K562 (cell line): ENCODE measurements at regions not wholly inside any gene's neighbourhood (a gene's known extent, or its start where the extent isn't known, plus 50 kb on each side); places are given as distances from the start of the nearest gene placed in this dataset.

Source experiments
- ATAC-seq: fragments of 200-7000 bp; cut with Tn5 transposase; 3 replicates; pipeline ENCODE4 v1.9.1; 2020; ENCODE audit warnings: moderate library complexity
- BruUV-seq: library from RNA; stranded (reverse); fragments of 400-500 nt; replicated peaks from 2 replicates; lab custom pipeline; 2021; lab: Mats Ljungman, UMichigan
- CTCF ChIA-PET: fragments of 300-600 bp; formaldehyde crosslinking; extraction: SDS; loops from one replicate; lab custom pipeline; 2021; ENCODE audit warnings: low intra/inter-chr PET ratio; lab: Yijun Ruan, JAX
- POLR2A ChIA-PET: fragments of 300-600, 350-650 bp; sonication (Branson Sonifier 250); formaldehyde crosslinking; extraction: SDS; loops from one replicate; lab custom pipeline; 2021; ENCODE audit warnings: antibody characterized with exemption, inconsistent platforms; lab: Yijun Ruan, JAX
- DNase-seq, 4 experiments: peaks; one replicate each; pipeline versions ENCODE4 v3.0.0 to v3.0.0-alpha.2; 2011 to 2018; ENCODE audit warnings: low spot score in 3 of 4, mixed read lengths in 3 of 4; ENCODE audit errors: extremely low read depth in 1 of 4
- FAIRE-seq: peaks from 2 replicates; lab custom pipeline; 2011; peaks lifted over from hg19 to GRCh38; lab: Jason Lieb, UNC
- H2AFZ ChIP-seq: 2 replicates; pipeline ENCODE4 v1.6.0; 2011; ENCODE audit warnings: low read depth, low read length, control low read depth, inconsistent platforms
- H3K27ac ChIP-seq: fragments of 200-600 bp; 3 replicates; pipeline ENCODE4 v1.8.0; 2011; ENCODE audit warnings: low read depth, mild to moderate bottlenecking, control low read depth, inconsistent platforms, low read length, moderate library complexity, mixed read lengths; ENCODE audit errors: extremely low read depth
- H3K27me3 ChIP-seq, 2 experiments: fragments of 300-600 bp in 1 of 2; 2 replicates in 1 of 2; 3 replicates in 1 of 2; pipeline versions ENCODE4 v1.6.0 to v1.8.0; 2011; ENCODE audit warnings: inconsistent platforms in 2 of 2, low read length in 2 of 2, mild to moderate bottlenecking in 1 of 2, mixed read lengths in 1 of 2, moderate library complexity in 1 of 2; ENCODE audit not compliant: control insufficient read depth in 2 of 2, insufficient read depth in 2 of 2
- H3K36me3 ChIP-seq: fragments of 300-600 bp; 3 replicates; pipeline ENCODE4 v1.8.0; 2011; ENCODE audit warnings: mild to moderate bottlenecking, low read length, inconsistent platforms; ENCODE audit not compliant: control insufficient read depth, insufficient read depth
- H3K4me1 ChIP-seq, 2 experiments: fragments of 200-600 bp in 1 of 2; replicated peaks in 1 of 2; 2 replicates in 1 of 2; 3 replicates in 1 of 2; pipeline versions ENCODE4 v1.5.1 to v1.8.0; 2011; ENCODE audit warnings: inconsistent platforms in 2 of 2, low read length in 2 of 2, mild to moderate bottlenecking in 1 of 2, mixed read lengths in 1 of 2, moderate library complexity in 1 of 2; ENCODE audit not compliant: control insufficient read depth in 2 of 2, insufficient read depth in 2 of 2
- H3K4me2 ChIP-seq: 2 replicates; pipeline ENCODE4 v1.6.1; 2011; ENCODE audit warnings: low read length, control low read depth, inconsistent platforms, mixed read lengths; ENCODE audit not compliant: insufficient read depth
- H3K4me3 ChIP-seq: fragments of 200-600 bp; sonication (generic), shearing (Covaris generic); 2 replicates; pipeline ENCODE4 v1.5.1; 2016; ENCODE audit warnings: control low read depth, inconsistent platforms
- H3K79me2 ChIP-seq: fragments of 200-600 bp; 3 replicates; pipeline ENCODE4 v1.8.0; 2011; ENCODE audit warnings: low read length, inconsistent platforms; ENCODE audit not compliant: control insufficient read depth, insufficient read depth
- H3K9ac ChIP-seq, 2 experiments: 2 replicates each; pipeline versions ENCODE4 v1.6.0 to v1.6.1; 2011; ENCODE audit warnings: low read depth in 2 of 2, low read length in 2 of 2, control low read depth in 1 of 2, inconsistent platforms in 1 of 2, mild to moderate bottlenecking in 1 of 2, mixed read lengths in 1 of 2; ENCODE audit not compliant: insufficient read depth in 1 of 2
- H3K9me1 ChIP-seq: one replicate; pipeline ENCODE4 v1.6.0; 2011; ENCODE audit warnings: inconsistent platforms, mild to moderate bottlenecking, low read length, moderate library complexity; ENCODE audit not compliant: control insufficient read depth, insufficient read depth
- H3K9me3 ChIP-seq: replicated peaks from 2 replicates; pipeline ENCODE4 v1.5.1; 2011; ENCODE audit warnings: low read depth, low read length, inconsistent platforms; ENCODE audit not compliant: control insufficient read depth, insufficient read depth
- H4K20me1 ChIP-seq: replicated peaks from 2 replicates; pipeline ENCODE4 v1.6.1; 2011; ENCODE audit warnings: low read length, inconsistent platforms, mixed read lengths; ENCODE audit not compliant: control insufficient read depth, insufficient read depth
- CBX2 ChIP-seq: fragments of 200-600 bp; sonication (generic); IDR thresholded peaks from one replicate; pipeline ENCODE4 v1.6.1; 2012; ENCODE audit warnings: mild to moderate bottlenecking, low read length, inconsistent platforms; ENCODE audit not compliant: insufficient read depth, poor library complexity, severe bottlenecking
- HMG20B ChIP-seq: fragments of 250-450 bp; sonication (Bioruptor Pico); IDR thresholded peaks from 2 replicates; pipeline ENCODE4 v1.5.0; 2021; ENCODE audit warnings: mild to moderate bottlenecking
- MTF1 ChIP-seq: fragments of 250-450 bp; sonication (Bioruptor Pico); IDR thresholded peaks from 2 replicates; pipeline ENCODE4 v1.9.0; 2021; ENCODE audit warnings: moderate library complexity, mild to moderate bottlenecking, inconsistent platforms, borderline replicate concordance
- SRF ChIP-seq, 2 experiments: fragments of 250-450, 450-650 bp in 1 of 2; sonication (Bioruptor Pico) in 1 of 2; sonication (generic) in 1 of 2; formaldehyde crosslinking; IDR thresholded peaks; 2 replicates each; pipeline versions ENCODE4 v1.5.0 to v1.5.1; 2020 to 2022; ENCODE audit warnings: mild to moderate bottlenecking in 1 of 2, missing genetic modification reagents in 1 of 2
- ZBTB17 ChIP-seq: fragments of 450-650 bp; formaldehyde crosslinking; IDR thresholded peaks from 2 replicates; pipeline ENCODE4 v1.4.0; 2020; ENCODE audit warnings: mild to moderate bottlenecking
- ZEB2 ChIP-seq: fragments of 450-650 bp; IDR thresholded peaks from 2 replicates; pipeline ENCODE4 v1.6.1; 2016
- ZNF121 ChIP-seq: sonication (generic); formaldehyde crosslinking; conservative IDR thresholded peaks from 2 replicates; pipeline ENCODE4 v1.8.0; 2022; ENCODE audit warnings: missing genetic modification reagents
- ZNF23 ChIP-seq: fragments of 250-450 bp; sonication (Bioruptor Pico); IDR thresholded peaks from 2 replicates; pipeline ENCODE4 v1.4.0; 2020; ENCODE audit warnings: mild to moderate bottlenecking
- ZNF316 ChIP-seq: fragments of 450-650 bp; IDR thresholded peaks from 2 replicates; pipeline ENCODE4 v1.6.1; 2016
- ZNF764 ChIP-seq: fragments of 250-450 bp; sonication (Bioruptor Pico); IDR thresholded peaks from 2 replicates; pipeline ENCODE4 v1.4.0; 2020; ENCODE audit warnings: low read depth, mild to moderate bottlenecking, moderate library complexity
- ZSCAN29 ChIP-seq: fragments of 450-650 bp; IDR thresholded peaks from 2 replicates; pipeline ENCODE4 v1.6.1; 2017
- WGBS: fragments of 100-300 bp; shearing (Covaris generic); methylation state at CpG from one replicate; pipeline ENCODE4 v1.1.6; 2016; ENCODE audit warnings: low coverage, mixed read lengths; ENCODE audit not compliant: insufficient coverage; ENCODE audit errors: missing lambda C conversion rate; 5-methylcytosine and 5-hydroxymethylcytosine counted together
- in situ Hi-C: fragments of 300-500 bp; cut with MboI; formaldehyde crosslinking; loops from 4 replicates; pipeline ENCODE4 v1.15.0; 2018; ENCODE audit warnings: inconsistent platforms, mixed read lengths
- intact Hi-C: fragments of 100-400 bp; cut with micrococcal nuclease; formaldehyde crosslinking; loops from 2 replicates; pipeline ENCODE4 v1.14.2; 2022

DNA sequence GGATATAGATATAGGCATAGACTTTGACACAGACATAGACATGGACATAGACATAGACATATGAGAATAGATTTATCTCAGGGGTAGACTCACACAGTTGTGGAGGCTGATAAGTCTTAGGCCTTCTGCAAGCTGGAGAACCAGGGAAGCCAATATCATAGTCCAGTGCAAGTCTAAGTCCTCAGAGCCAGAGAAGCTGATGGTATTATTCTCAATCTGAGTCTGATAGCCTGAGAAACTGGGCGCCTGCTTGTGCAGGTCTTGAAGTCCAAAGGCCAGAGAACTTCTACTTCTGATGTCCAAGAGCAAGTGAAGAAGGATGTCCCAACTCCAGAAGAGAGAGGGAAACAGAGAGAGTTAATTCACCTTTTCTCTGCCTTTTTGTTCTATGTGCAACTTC lies 476.5 kb downstream of the SLC6A15 start:
- 0% methylated on average over 1 of the region's 1 CpG for WGBS

DNA sequence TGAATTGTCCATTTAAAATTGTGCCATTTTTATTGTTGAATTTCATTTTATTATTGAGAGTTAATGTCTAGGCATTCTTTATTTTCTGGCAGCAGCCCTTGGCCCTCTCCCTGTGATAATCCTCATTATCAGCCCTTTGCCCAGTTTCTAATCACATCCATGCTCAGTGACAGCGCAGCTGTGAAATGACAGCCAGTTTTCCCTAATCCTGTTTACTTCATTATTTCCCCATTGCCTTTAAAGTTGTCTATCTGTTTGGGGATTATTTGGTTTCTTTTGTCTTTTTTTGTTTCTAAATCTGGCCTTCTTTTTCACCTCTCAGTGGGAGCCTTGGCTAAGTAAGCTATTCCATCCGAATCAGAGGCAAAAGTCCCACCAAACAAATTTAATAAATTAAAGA lies 476.9 kb downstream of the SLC6A15 start:
- ChIA-PET POLR2A (no interaction called here), CTCF (no interaction called here)
- in situ Hi-C loops (no loop called here), intact Hi-C loops (no loop called here)
- no peak overlapping the region for H3K9ac ChIP-seq
- no peak overlapping the region for H3K4me3 ChIP-seq
- H3K27me3 ChIP-seq, result no peaks in the 10 kb centered on the region
- WGBS, result 10% methylated on average over 2 of the region's 2 CpGs
- FAIRE-seq (no peak), DNase-seq (no peak), ATAC-seq (no peak)
- H3K36me3 ChIP-seq, result no peaks in the 10 kb centered on the region
- no peak overlapping the region for H2AFZ ChIP-seq
- H3K4me2 ChIP-seq, result no peak overlapping the region
- no TSS peak for BruUV-seq
- H3K9me1 ChIP-seq, result no peaks in the 10 kb centered on the region
- H3K27ac ChIP-seq, result no peak overlapping the region
- TF ChIP-seq ZNF121 (CRISPR knock-in tag) (no peak), ZNF316 (no peak), ZBTB17 (CRISPR knock-in tag) (no peak), ZSCAN29 (no peak), HMG20B (no peak)
- no peaks in the 10 kb centered on the region for H4K20me1 ChIP-seq
- H3K79me2 ChIP-seq, result no peaks in the 10 kb centered on the region
- H3K9me3 ChIP-seq, result 0 out of 2 replicates have a peak, but pooled peaks cover 2% of the 10 kb centered on the region
- no peaks in the 10 kb centered on the region for H3K4me1 ChIP-seq

More for the DNA sequence above, 476.5 kb downstream of the SLC6A15 start:
- CTCF ChIA-PET, result no interaction called here
- H3K4me3 ChIP-seq, result no peak overlapping the region
- H3K9me1 ChIP-seq, result no peaks in the 10 kb centered on the region
- ATAC-seq (no peak), DNase-seq (no peak), FAIRE-seq (no peak)
- H3K9me3 ChIP-seq, result 0 out of 2 replicates have a peak, but pooled peaks cover 2% of the 10 kb centered on the region
- no peak overlapping the region for H2AFZ ChIP-seq
- H3K79me2 ChIP-seq, result no peaks in the 10 kb centered on the region
- POLR2A ChIA-PET, result no interaction called here
- H3K36me3 ChIP-seq, result no peaks in the 10 kb centered on the region
- H3K9ac ChIP-seq, result no peak overlapping the region
- H3K4me1 ChIP-seq, result no peaks in the 10 kb centered on the region
- TF ChIP-seq CBX2, result no peak
- TF ChIP-seq ZNF23, result no peak
- no peak for TF ChIP-seq MTF1 (CRISPR knock-in tag)
- TF ChIP-seq SRF (CRISPR knock-in tag; IDR thresholded peaks at IDR 0.05), result no peak
- TF ChIP-seq ZEB2, result no peak
- no peak for TF ChIP-seq ZNF764 (CRISPR knock-in tag)
- intact Hi-C loops, result no loop called here
- no peaks in the 10 kb centered on the region for H3K27me3 ChIP-seq
- in situ Hi-C loops, result no loop called here
- H3K27ac ChIP-seq, result no peak overlapping the region
- H4K20me1 ChIP-seq, result no peaks in the 10 kb centered on the region
- no peak overlapping the region for H3K4me2 ChIP-seq
- no TSS peak for BruUV-seq
